ENCODE measurements at regions not wholly inside any gene's neighbourhood (a gene's known extent, or its start where the extent isn't known, plus 50 kb on each side); places are given as distances from the start of the nearest gene placed in this dataset.

DNA sequence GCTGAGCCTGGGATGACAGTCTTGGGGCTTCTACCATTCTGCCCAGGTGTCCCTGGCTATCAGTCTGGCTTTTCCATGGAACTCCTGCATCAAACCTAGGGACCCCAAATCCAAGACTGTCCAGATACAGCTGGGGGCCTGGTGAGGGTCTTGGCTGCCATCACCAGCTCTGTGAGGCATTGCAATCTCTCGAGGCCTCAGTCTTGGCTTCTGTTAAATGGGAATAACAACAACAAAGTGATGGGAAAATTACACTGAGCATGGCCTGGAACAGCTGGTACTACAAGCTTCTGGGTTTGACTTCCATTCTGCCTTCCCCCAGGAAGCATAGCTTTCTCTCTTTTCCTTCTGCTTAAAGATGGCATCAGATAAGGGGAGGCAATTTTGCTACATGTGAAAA is 50.0 kb upstream of the LCTL start:
- no peak overlapping the region for H3K27ac ChIP-seq (ENCODE audit: low read depth, low read length)
- no peak overlapping the region for H3K9ac ChIP-seq (ENCODE audit: low read length in 5 of 5)
- H3K27me3 ChIP-seq (ENCODE audit: control insufficient read depth in 5 of 5, insufficient read depth in 4 of 5, low read length in 5 of 5), result no peaks in the 10 kb centered on the region
- no peak overlapping the region for H3K4me3 ChIP-seq (ENCODE audit: low read depth in 1 of 5, low read length in 5 of 5)
- H3K9me3 ChIP-seq (ENCODE audit: control insufficient read depth in 5 of 5, low read length in 5 of 5), result no peaks in the 10 kb centered on the region
- peaks cover 5 to 78% (median 66%) of the 10 kb centered on the region in 5 donors for H3K4me1 ChIP-seq (ENCODE audit: control insufficient read depth in 5 of 5, insufficient read depth in 5 of 5, low read length in 5 of 5)
- H3K36me3 ChIP-seq (ENCODE audit: control insufficient read depth in 5 of 5, insufficient read depth in 5 of 5, low read length in 5 of 5), result no peaks in the 10 kb centered on the region

DNA sequence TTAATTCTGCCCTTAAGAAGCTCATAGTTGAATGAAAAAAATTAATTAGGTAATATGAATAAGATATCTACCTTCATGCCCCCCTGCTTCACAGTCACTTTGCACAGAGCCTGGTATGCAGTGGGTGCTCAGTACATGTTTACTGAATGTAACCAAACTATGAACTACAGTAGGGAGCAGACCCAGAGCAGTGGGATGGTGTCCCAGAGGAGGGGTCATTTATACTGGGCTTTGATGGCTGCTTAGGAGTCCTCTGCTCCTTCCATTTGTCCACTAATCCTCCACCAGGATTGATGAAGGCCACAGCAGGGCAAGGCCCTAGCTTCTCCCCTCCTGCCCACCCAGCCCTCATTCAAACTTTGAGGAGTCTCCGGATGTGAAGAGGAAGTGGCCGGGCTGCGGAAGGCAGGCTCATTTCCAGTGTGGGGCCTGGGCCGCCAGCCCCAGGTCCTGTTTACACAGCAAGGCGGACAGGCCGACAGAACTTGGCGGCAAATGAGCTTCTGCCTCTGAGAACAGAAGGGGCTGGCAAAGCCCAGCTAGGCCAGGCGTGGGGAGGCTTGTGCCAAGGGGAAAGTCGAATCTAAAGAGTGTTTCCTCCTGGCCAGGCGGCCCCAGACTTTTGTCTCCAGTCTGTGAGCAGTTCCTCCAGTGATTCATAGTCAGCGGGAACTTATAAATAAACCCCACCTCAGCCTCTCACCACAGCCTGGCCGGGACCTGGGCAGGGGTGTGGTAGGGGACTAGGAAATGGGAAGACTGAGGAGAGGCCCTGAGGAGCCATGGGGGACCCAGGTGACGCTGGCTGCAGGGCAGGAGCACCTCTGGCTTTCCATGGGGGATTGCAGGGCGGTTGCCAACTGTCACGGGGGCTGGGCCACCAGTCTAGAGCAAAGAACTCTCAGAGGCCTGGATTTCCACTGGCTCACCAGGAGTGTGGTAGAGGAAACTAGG is 51.6 kb upstream of the LCTL start:
- H3K9ac ChIP-seq (ENCODE audit: low read length in 5 of 5), result peak overlapping the region in 4 of 5 donors; percentile 16 to 65 (median 22)

DNA sequence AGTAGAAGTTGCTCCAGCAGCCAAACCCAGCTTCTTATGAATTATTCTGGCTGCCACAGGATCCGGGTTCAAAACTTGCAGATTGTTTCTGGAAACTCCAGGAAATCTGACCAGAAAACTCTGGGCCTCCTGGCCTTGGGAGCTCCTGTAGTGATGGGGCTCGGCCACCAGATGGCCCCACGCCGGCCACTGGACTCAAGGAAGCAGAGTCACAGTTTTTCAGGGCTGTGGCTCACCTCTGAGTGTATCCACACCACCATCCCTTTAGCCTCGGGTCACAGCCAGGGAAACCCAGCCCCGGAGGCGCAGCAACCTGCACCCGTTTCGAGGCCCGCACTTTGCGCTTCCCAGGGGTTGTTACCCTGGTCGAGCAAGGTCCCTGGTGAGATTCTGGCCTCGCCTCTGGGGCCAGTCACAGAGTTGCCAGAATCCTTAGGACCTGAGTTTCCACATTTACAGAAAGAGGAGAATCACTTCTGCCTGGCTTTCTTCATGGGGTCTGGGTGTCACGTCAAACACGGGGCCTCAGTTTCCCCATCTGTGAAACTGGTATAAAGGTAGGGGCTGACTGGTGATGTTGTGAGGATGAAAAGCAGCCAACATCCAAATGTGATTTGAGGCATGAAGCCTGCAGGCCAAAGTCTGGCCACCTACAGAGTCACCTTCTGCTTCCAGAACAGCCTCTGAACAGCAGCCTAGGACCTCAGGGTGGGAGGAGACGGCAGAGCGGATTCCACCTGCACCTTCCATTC is 53.5 kb upstream of the LCTL start:
- H3K4me3 ChIP-seq (ENCODE audit: low read depth in 1 of 5, low read length in 5 of 5), result no peak overlapping the region
- H3K27me3 ChIP-seq (ENCODE audit: control insufficient read depth in 5 of 5, insufficient read depth in 4 of 5, low read length in 5 of 5), result no peaks in the 10 kb centered on the region
- H3K9ac ChIP-seq (ENCODE audit: low read length in 5 of 5), result peak overlapping the region in 1 of 5 donors; percentile 41
- no peaks in the 10 kb centered on the region for H3K36me3 ChIP-seq (ENCODE audit: control insufficient read depth in 5 of 5, insufficient read depth in 5 of 5, low read length in 5 of 5)
- peaks cover 3 to 84% (median 79%) of the 10 kb centered on the region in 5 donors for H3K4me1 ChIP-seq (ENCODE audit: control insufficient read depth in 5 of 5, insufficient read depth in 5 of 5, low read length in 5 of 5)
- H3K27ac ChIP-seq (ENCODE audit: low read depth, low read length), result peak overlapping the region; percentile 74
- H3K9me3 ChIP-seq (ENCODE audit: control insufficient read depth in 5 of 5, low read length in 5 of 5), result no peaks in the 10 kb centered on the region

More for the DNA sequence above, 51.6 kb upstream of the LCTL start:
- Histone ChIP-seq H3K27ac (ENCODE audit: low read depth, low read length) (peak overlapping the region; percentile 74), H3K36me3 (ENCODE audit: control insufficient read depth in 5 of 5, insufficient read depth in 5 of 5, low read length in 5 of 5) (no peaks in the 10 kb centered on the region), H3K4me3 (ENCODE audit: low read depth in 1 of 5, low read length in 5 of 5) (no peak overlapping the region), H3K4me1 (ENCODE audit: control insufficient read depth in 5 of 5, insufficient read depth in 5 of 5, low read length in 5 of 5) (peaks cover 5 to 86% (median 79%) of the 10 kb centered on the region in 5 donors), H3K27me3 (ENCODE audit: control insufficient read depth in 5 of 5, insufficient read depth in 4 of 5, low read length in 5 of 5) (no peaks in the 10 kb centered on the region), H3K9me3 (ENCODE audit: control insufficient read depth in 5 of 5, low read length in 5 of 5) (no peaks in the 10 kb centered on the region)

DNA sequence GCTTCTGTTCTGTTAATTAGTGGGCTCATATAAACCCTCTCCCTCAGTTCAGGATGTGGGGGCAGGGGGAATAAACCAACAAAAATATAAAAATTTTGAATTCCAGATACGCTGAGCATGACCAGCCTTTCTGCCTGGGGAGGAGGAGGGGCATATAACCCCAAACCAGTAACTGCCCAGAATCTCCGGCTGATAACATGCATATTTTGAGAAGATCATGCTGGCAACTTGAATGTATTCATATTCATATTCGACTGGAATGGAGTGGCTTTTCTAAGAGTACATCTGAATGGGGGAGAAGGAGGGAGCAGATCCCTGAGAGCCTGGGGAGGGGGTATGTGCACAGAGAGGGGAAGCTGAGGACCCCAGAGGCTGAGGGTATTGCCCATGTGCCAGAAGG is 54.5 kb upstream of the LCTL start:
- Histone ChIP-seq H3K4me3 (ENCODE audit: low read depth in 1 of 5, low read length in 5 of 5) (no peak overlapping the region), H3K4me1 (ENCODE audit: control insufficient read depth in 5 of 5, insufficient read depth in 5 of 5, low read length in 5 of 5) (peaks cover 3 to 73% (median 69%) of the 10 kb centered on the region in 5 donors), H3K27me3 (ENCODE audit: control insufficient read depth in 5 of 5, insufficient read depth in 4 of 5, low read length in 5 of 5) (no peaks in the 10 kb centered on the region), H3K27ac (ENCODE audit: low read depth, low read length) (peak overlapping the region; percentile 83), H3K9me3 (ENCODE audit: control insufficient read depth in 5 of 5, low read length in 5 of 5) (no peaks in the 10 kb centered on the region), H3K36me3 (ENCODE audit: control insufficient read depth in 5 of 5, insufficient read depth in 5 of 5, low read length in 5 of 5) (no peaks in the 10 kb centered on the region), H3K9ac (ENCODE audit: low read length in 5 of 5) (peak overlapping the region in 1 of 5 donors; percentile 47)

DNA sequence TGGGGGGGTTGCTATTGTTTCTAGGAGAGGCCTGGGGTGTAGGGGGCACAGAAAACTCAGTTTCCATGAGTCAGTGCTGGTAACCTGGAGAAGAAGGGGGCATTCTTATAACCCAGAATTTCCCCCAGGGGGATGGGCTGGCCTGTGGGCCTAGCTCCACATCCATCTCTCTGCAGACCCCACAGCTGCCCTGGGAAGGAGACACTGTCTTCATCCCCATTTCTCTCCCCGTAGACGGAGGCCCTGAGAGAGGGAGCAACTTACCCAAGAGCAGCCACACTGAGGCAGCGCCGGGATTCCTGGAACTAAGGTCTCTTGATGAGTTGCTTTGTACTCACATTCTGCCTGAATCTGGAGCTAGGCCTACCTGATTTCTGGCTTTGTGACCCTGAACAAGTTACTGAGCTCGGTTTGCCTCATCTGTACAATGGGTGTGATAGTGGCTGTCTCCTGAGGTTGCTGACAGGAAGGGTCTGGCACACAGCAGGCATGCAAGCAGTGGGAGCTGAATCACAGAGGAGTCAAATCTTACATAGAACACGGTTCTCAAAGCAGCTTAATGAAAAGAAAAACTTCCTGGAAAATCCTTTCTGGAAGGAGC is 55.0 kb upstream of the LCTL start:
- no peaks in the 10 kb centered on the region for H3K27me3 ChIP-seq (ENCODE audit: control insufficient read depth in 5 of 5, insufficient read depth in 4 of 5, low read length in 5 of 5)
- no peaks in the 10 kb centered on the region for H3K9me3 ChIP-seq (ENCODE audit: control insufficient read depth in 5 of 5, low read length in 5 of 5)
- peak overlapping the region; percentile 83 for H3K27ac ChIP-seq (ENCODE audit: low read depth, low read length)
- H3K4me1 ChIP-seq (ENCODE audit: control insufficient read depth in 5 of 5, insufficient read depth in 5 of 5, low read length in 5 of 5), result peaks cover 3 to 68% (median 64%) of the 10 kb centered on the region in 5 donors
- H3K9ac ChIP-seq (ENCODE audit: low read length in 5 of 5), result peak overlapping the region in 2 of 5 donors; percentile 47 to 71
- H3K36me3 ChIP-seq (ENCODE audit: control insufficient read depth in 5 of 5, insufficient read depth in 5 of 5, low read length in 5 of 5), result no peaks in the 10 kb centered on the region
- peak overlapping the region in 1 of 5 donors; percentile 22 for H3K4me3 ChIP-seq (ENCODE audit: low read depth in 1 of 5, low read length in 5 of 5)

DNA sequence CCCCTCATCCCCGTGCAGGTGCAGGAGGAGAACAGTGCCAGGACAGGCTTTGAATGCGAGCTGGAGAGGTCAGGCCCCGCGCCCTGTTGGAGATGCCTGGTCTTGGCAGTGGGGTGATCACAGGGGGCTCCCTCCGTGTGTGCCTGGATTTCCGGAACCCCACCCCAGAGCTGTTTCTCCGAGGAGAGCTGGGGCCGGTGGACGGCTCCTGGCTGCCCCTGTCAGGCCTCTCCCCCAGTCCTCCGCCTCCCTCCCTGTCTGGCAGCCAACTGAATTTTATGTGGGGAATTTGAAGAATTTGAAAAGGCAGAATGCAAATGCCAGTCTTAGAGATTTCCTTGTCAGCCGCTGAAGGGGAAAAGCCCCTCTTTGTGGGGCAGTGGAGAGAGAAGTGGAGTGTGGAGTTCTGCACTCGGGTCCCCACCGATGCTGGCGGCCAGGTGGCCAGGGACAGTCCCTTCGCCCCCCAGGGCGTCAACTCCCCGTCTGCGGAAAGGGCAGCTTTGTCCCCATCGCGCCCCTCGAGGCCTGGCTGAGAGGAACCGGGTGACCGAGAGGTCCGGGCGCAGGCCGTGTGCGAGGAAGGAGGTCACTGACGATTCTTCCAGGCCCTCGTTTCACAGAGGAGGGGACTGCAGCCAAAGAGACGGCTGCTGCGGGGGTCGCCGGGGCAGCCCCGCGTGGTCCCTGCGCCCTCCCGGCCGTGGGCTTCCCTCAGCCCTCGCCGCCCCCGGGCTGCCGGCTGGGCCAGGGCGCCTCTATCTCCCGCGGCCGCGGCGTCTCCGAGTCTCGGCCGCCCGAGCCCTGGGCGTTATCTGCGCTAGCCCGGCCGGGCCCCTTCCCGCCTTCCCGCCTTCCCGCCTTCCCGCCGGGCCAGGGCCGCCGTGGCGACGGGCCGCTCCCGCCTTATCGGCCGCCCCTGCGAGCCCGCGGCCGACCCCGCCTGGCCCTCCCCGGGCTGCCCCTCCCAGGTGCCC is 56.0 kb upstream of the LCTL start:
- peak overlapping the region; percentile 17 to 56 (median 30) for H3K4me3 ChIP-seq (ENCODE audit: low read depth in 1 of 5, low read length in 5 of 5)
- H3K4me1 ChIP-seq (ENCODE audit: control insufficient read depth in 5 of 5, insufficient read depth in 5 of 5, low read length in 5 of 5), result peaks cover 3 to 64% (median 57%) of the 10 kb centered on the region in 5 donors
- no peaks in the 10 kb centered on the region for H3K36me3 ChIP-seq (ENCODE audit: control insufficient read depth in 5 of 5, insufficient read depth in 5 of 5, low read length in 5 of 5)
- peak overlapping the region; percentile 83 for H3K27ac ChIP-seq (ENCODE audit: low read depth, low read length)
- H3K9ac ChIP-seq (ENCODE audit: low read length in 5 of 5), result peak overlapping the region in 4 of 5 donors; percentile 41 to 71 (median 61)
- no peaks in the 10 kb centered on the region for H3K9me3 ChIP-seq (ENCODE audit: control insufficient read depth in 5 of 5, low read length in 5 of 5)
- no peaks in the 10 kb centered on the region for H3K27me3 ChIP-seq (ENCODE audit: control insufficient read depth in 5 of 5, insufficient read depth in 4 of 5, low read length in 5 of 5)

DNA sequence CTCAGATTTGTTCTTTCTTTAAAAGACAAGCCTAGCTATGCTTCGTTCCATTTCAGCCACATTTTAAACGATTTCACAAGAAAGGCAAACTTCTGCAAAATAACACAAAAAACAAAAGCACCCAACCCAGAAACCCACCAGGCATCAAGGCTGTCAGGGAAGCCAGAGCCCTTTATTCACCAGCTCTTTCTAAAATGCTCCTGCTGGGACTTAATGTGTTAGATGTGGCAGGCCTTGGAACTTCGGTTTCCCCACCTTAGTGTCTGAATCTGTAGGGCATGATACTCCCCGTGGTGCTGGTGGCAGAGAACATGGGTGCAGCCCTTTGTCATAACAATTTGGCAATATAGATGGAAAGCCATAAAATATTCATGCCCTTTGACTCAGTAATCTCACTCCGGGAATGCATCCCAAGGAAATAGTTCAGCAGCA is 56.8 kb upstream of the LCTL start:
- H3K4me3 ChIP-seq (ENCODE audit: low read depth in 1 of 5, low read length in 5 of 5), result no peak overlapping the region
- no peaks in the 10 kb centered on the region for H3K27me3 ChIP-seq (ENCODE audit: control insufficient read depth in 5 of 5, insufficient read depth in 4 of 5, low read length in 5 of 5)
- peaks cover 3 to 56% (median 49%) of the 10 kb centered on the region in 5 donors for H3K4me1 ChIP-seq (ENCODE audit: control insufficient read depth in 5 of 5, insufficient read depth in 5 of 5, low read length in 5 of 5)
- no peaks in the 10 kb centered on the region for H3K36me3 ChIP-seq (ENCODE audit: control insufficient read depth in 5 of 5, insufficient read depth in 5 of 5, low read length in 5 of 5)
- no peak overlapping the region for H3K9ac ChIP-seq (ENCODE audit: low read length in 5 of 5)
- peak overlapping the region; percentile 83 for H3K27ac ChIP-seq (ENCODE audit: low read depth, low read length)
- no peaks in the 10 kb centered on the region for H3K9me3 ChIP-seq (ENCODE audit: control insufficient read depth in 5 of 5, low read length in 5 of 5)

DNA sequence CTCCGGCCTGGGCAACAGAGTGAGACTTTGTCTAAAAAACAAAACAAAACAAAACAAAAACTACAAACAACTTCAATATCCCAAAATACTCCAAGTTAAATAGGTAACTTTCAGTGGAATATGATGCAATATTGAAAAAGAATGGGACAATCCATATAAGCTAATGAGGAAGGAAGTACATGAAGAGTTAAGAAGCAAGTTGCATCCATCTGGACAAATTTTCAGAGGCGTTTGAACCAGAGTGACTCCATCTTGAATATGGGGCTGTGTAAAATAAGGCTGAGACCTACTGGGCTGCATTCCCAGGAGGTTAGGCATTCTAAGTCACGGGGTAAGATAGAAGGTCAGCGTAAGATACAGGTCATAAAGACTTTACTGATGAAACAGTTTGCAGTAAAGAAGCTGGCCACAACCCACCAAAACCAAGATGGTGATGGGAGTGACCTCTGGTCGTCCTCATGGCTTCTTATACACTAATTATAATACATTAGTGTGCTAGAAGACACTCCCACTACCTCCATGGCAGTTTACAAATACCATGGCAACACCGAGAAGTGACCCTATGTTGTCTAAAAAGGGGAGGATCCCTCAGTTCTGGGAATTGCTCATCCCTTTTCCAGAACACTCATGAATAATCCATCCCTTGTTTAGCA is 58.1 kb upstream of the LCTL start:
- no peaks in the 10 kb centered on the region for H3K27me3 ChIP-seq (ENCODE audit: control insufficient read depth in 5 of 5, insufficient read depth in 4 of 5, low read length in 5 of 5)
- H3K4me3 ChIP-seq (ENCODE audit: low read depth in 1 of 5, low read length in 5 of 5), result no peak overlapping the region
- H3K4me1 ChIP-seq (ENCODE audit: control insufficient read depth in 5 of 5, insufficient read depth in 5 of 5, low read length in 5 of 5), result peaks cover 2 to 43% (median 37%) of the 10 kb centered on the region in 5 donors
- no peaks in the 10 kb centered on the region for H3K36me3 ChIP-seq (ENCODE audit: control insufficient read depth in 5 of 5, insufficient read depth in 5 of 5, low read length in 5 of 5)
- H3K9me3 ChIP-seq (ENCODE audit: control insufficient read depth in 5 of 5, low read length in 5 of 5), result no peaks in the 10 kb centered on the region
- H3K9ac ChIP-seq (ENCODE audit: low read length in 5 of 5), result no peak overlapping the region
- no peak overlapping the region for H3K27ac ChIP-seq (ENCODE audit: low read depth, low read length)

DNA sequence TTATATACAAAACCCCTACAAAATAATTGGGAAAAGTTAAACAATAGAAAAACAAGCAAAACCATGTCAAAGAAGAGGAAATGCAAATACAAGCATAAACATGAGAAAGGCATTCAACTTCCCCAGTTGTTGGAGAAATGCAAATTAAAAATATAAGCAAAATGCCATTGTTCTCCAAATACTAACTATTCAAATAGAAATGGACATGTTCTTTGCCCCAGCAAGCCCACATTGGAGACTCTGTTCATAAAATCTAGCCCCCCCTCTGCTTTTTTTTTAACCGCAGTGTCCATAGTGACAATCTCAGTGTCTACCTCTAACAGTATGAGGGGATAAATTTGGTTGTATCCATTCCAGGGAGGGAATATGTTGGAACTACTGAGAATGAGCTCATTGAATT is 59.7 kb upstream of the LCTL start:
- Histone ChIP-seq H3K4me3 (ENCODE audit: low read depth in 1 of 5, low read length in 5 of 5) (no peak overlapping the region), H3K4me1 (ENCODE audit: control insufficient read depth in 5 of 5, insufficient read depth in 5 of 5, low read length in 5 of 5) (peaks cover 0 to 27% (median 26%) of the 10 kb centered on the region in 5 donors), H3K36me3 (ENCODE audit: control insufficient read depth in 5 of 5, insufficient read depth in 5 of 5, low read length in 5 of 5) (no peaks in the 10 kb centered on the region), H3K27ac (ENCODE audit: low read depth, low read length) (no peak overlapping the region), H3K27me3 (ENCODE audit: control insufficient read depth in 5 of 5, insufficient read depth in 4 of 5, low read length in 5 of 5) (no peaks in the 10 kb centered on the region), H3K9ac (ENCODE audit: low read length in 5 of 5) (no peak overlapping the region), H3K9me3 (ENCODE audit: control insufficient read depth in 5 of 5, low read length in 5 of 5) (no peaks in the 10 kb centered on the region)

All from subcutaneous abdominal adipose tissue (tissue), 5 donors.